H1 (cell line): ENCODE measurements at regions not wholly inside any gene's neighbourhood (a gene's known extent, or its start where the extent isn't known, plus 50 kb on each side); places are given as distances from the start of the nearest gene placed in this dataset.

ENCODE experiments used
- CTCF ChIA-PET: fragments of 300-600 bp; sonication (Branson Sonifier 250); formaldehyde crosslinking; loops from one replicate; lab custom pipeline; 2021; ENCODE audit not compliant: partially characterized antibody; lab: Charles Lee
- POLR2A ChIA-PET: fragments of 300-600 bp; sonication (Branson Sonifier 250); formaldehyde crosslinking; loops from one replicate; lab custom pipeline; 2021; ENCODE audit warnings: inconsistent platforms; ENCODE audit not compliant: partially characterized antibody; lab: Charles Lee
- DNase-seq, 2 experiments: peaks; one replicate each; pipeline versions ENCODE4 v3.0.0 to v3.0.0-alpha.2; 2010 to 2022; ENCODE audit warnings: low spot score in 2 of 2, low read depth in 1 of 2, mixed read lengths in 1 of 2
- FAIRE-seq: peaks from 2 replicates; lab custom pipeline; 2011; peaks lifted over from hg19 to GRCh38; lab: Jason Lieb, UNC
- H2AFZ ChIP-seq: 2 replicates; pipeline ENCODE4 v1.8.1; 2012; ENCODE audit warnings: low read length, inconsistent platforms
- H2AK5ac ChIP-seq: 2 replicates; pipeline ENCODE4 v1.6.1; 2013; ENCODE audit warnings: low read depth, low read length
- H2BK120ac ChIP-seq: replicated peaks from 2 replicates; pipeline ENCODE3; 2013; ENCODE audit warnings: low read depth, low read length, inconsistent platforms
- H2BK12ac ChIP-seq: 2 replicates; pipeline ENCODE4 v1.6.1; 2013; ENCODE audit warnings: low read depth, low read length
- H2BK15ac ChIP-seq: 2 replicates; pipeline ENCODE4 v1.6.1; 2013; ENCODE audit warnings: low read length
- H2BK20ac ChIP-seq: 2 replicates; pipeline ENCODE4 v1.6.1; 2013; ENCODE audit warnings: low read length
- H2BK5ac ChIP-seq: 2 replicates; pipeline ENCODE4 v1.6.1; 2013; ENCODE audit warnings: low read depth, low read length
- H3K14ac ChIP-seq: 2 replicates; pipeline ENCODE4 v1.6.1; 2013; ENCODE audit warnings: inconsistent platforms; ENCODE audit not compliant: insufficient read length
- H3K18ac ChIP-seq: 2 replicates; pipeline ENCODE4 v1.6.1; 2013; ENCODE audit warnings: low read length; ENCODE audit errors: extremely low read depth
- H3K23ac ChIP-seq: 2 replicates; pipeline ENCODE4 v1.6.1; 2013; ENCODE audit warnings: inconsistent platforms; ENCODE audit not compliant: insufficient read length
- H3K23me2 ChIP-seq: 2 replicates; pipeline ENCODE4 v1.6.1; 2013; ENCODE audit warnings: low read depth, low read length
- H3K27ac ChIP-seq: 2 replicates; pipeline ENCODE4 v1.6.1; 2011; ENCODE audit warnings: low read depth, low read length, inconsistent platforms
- H3K27me3 ChIP-seq, 4 experiments: replicated peaks in 1 of 4; 1 replicate in 1 of 4; 2 replicates in 3 of 4; pipeline versions ENCODE4 v1.6.1 to v1.8.1; 2011 to 2013; ENCODE audit warnings: low read length in 3 of 4, mild to moderate bottlenecking in 3 of 4, inconsistent platforms in 2 of 4, mixed read lengths in 2 of 4, moderate library complexity in 1 of 4; ENCODE audit not compliant: control insufficient read depth in 3 of 4, insufficient read depth in 3 of 4; ENCODE audit errors: extremely low read depth in 1 of 4
- H3K36me3 ChIP-seq, 4 experiments: 2 replicates each; pipeline versions ENCODE4 v1.6.1 to v1.8.1; 2011 to 2013; ENCODE audit warnings: mild to moderate bottlenecking in 4 of 4, low read length in 3 of 4, moderate library complexity in 2 of 4, control low read depth in 1 of 4, inconsistent platforms in 1 of 4; ENCODE audit not compliant: insufficient read depth in 4 of 4, control insufficient read depth in 2 of 4
- H3K4ac ChIP-seq: replicated peaks from 2 replicates; pipeline ENCODE3; 2013; ENCODE audit warnings: low read length, low read depth, mixed read lengths, inconsistent platforms; ENCODE audit not compliant: insufficient read length
- H3K4me1 ChIP-seq, 4 experiments: replicated peaks in 1 of 4; 1 replicate in 1 of 4; 2 replicates in 3 of 4; pipeline versions ENCODE4 v1.6.1 to v1.8.1; 2011 to 2013; ENCODE audit warnings: low read length in 3 of 4, inconsistent platforms in 2 of 4, mixed read lengths in 1 of 4; ENCODE audit not compliant: insufficient read depth in 4 of 4, control insufficient read depth in 3 of 4
- H3K4me2 ChIP-seq, 2 experiments: 2 replicates each; pipeline versions ENCODE4 v1.6.1 to v1.8.1; 2011 to 2013; ENCODE audit warnings: low read depth in 2 of 2, low read length in 2 of 2, control low read depth in 1 of 2, inconsistent platforms in 1 of 2, mild to moderate bottlenecking in 1 of 2; ENCODE audit not compliant: insufficient read depth in 1 of 2
- H3K4me3 ChIP-seq, 4 experiments: fragments of 200-600, 300-600 bp in 1 of 4; sonication (generic), shearing (Covaris generic), sonication (Bioruptor Twin) in 1 of 4; 2 replicates each; pipeline versions ENCODE4 v1.5.1 to v1.8.1; 2011 to 2016; ENCODE audit warnings: low read length in 4 of 4, low read depth in 3 of 4, control low read depth in 2 of 4, inconsistent platforms in 2 of 4, mild to moderate bottlenecking in 2 of 4, mixed read lengths in 1 of 4, moderate library complexity in 1 of 4; ENCODE audit not compliant: insufficient read depth in 2 of 4; ENCODE audit errors: extremely low read depth in 1 of 4
- H3K56ac ChIP-seq: replicated peaks from 2 replicates; pipeline ENCODE3; 2013; ENCODE audit warnings: low read depth, mild to moderate bottlenecking, mixed read lengths, low read length, inconsistent platforms; ENCODE audit not compliant: insufficient read length
- H3K79me1 ChIP-seq: 2 replicates; pipeline ENCODE4 v1.6.1; 2013; ENCODE audit warnings: low read depth, low read length, control low read depth
- H3K79me2 ChIP-seq, 2 experiments: 2 replicates each; pipeline versions ENCODE4 v1.6.1 to v1.8.1; 2012 to 2013; ENCODE audit warnings: low read length in 2 of 2, mild to moderate bottlenecking in 2 of 2, inconsistent platforms in 1 of 2; ENCODE audit not compliant: insufficient read depth in 2 of 2, control insufficient read depth in 1 of 2
- H3K9ac ChIP-seq, 4 experiments: replicated peaks in 1 of 4; 1 replicate in 1 of 4; 2 replicates in 3 of 4; pipeline versions ENCODE4 v1.6.1 to v1.8.1; 2011 to 2013; ENCODE audit warnings: low read depth in 3 of 4, low read length in 3 of 4, control low read depth in 2 of 4, mild to moderate bottlenecking in 2 of 4, moderate library complexity in 2 of 4, inconsistent platforms in 1 of 4; ENCODE audit errors: extremely low read depth in 1 of 4
- H3K9me3 ChIP-seq, 2 experiments: 2 replicates each; pipeline versions ENCODE4 v1.6.1 to v1.8.1; 2012 to 2013; ENCODE audit warnings: mild to moderate bottlenecking in 2 of 2, moderate library complexity in 2 of 2, control low read depth in 1 of 2, inconsistent platforms in 1 of 2, low read depth in 1 of 2, low read length in 1 of 2, mixed read lengths in 1 of 2; ENCODE audit not compliant: insufficient read depth in 2 of 2
- H4K20me1 ChIP-seq, 2 experiments: replicated peaks in 1 of 2; 2 replicates each; pipeline versions ENCODE3 to v1.8.1; 2011 to 2013; ENCODE audit warnings: inconsistent platforms in 2 of 2, low read length in 2 of 2, mild to moderate bottlenecking in 1 of 2; ENCODE audit not compliant: insufficient read depth in 2 of 2, control insufficient read depth in 1 of 2
- H4K5ac ChIP-seq: 2 replicates; pipeline ENCODE4 v1.6.1; 2013; ENCODE audit warnings: low read length, low read depth, mixed read lengths, inconsistent platforms; ENCODE audit not compliant: insufficient read length
- H4K8ac ChIP-seq: 2 replicates; pipeline ENCODE4 v1.8.0; 2013; ENCODE audit warnings: mild to moderate bottlenecking, moderate library complexity, low read length, inconsistent platforms; ENCODE audit not compliant: insufficient read depth; ENCODE audit errors: extremely low read depth
- H4K91ac ChIP-seq: replicated peaks from 2 replicates; pipeline ENCODE3; 2013; ENCODE audit warnings: low read length, mixed read lengths, inconsistent platforms; ENCODE audit not compliant: insufficient read length
- ATF2 ChIP-seq: IDR thresholded peaks from 2 replicates; pipeline ENCODE4 v1.6.1; 2012; ENCODE audit warnings: low read length, inconsistent platforms
- CBX8 ChIP-seq: fragments of 300-800, 300-1000 bp; sonication (generic); IDR thresholded peaks from 2 replicates; pipeline ENCODE4 v1.7.1; 2016; ENCODE audit warnings: low read depth, low read length, borderline replicate concordance
- CREB1 ChIP-seq: IDR thresholded peaks from 2 replicates; pipeline ENCODE4 v1.6.1; 2012; ENCODE audit warnings: inconsistent platforms
- GABPA ChIP-seq: IDR thresholded peaks from 2 replicates; pipeline ENCODE4 v1.6.1; 2011; ENCODE audit warnings: mild to moderate bottlenecking, low read length, moderate library complexity, borderline replicate concordance; ENCODE audit not compliant: insufficient read depth
- HDAC2 ChIP-seq, 2 experiments: fragments of 300-600 bp in 1 of 2; sonication (generic) in 1 of 2; IDR thresholded peaks; 2 replicates each; pipeline ENCODE4 v1.6.1; 2011 to 2012; ENCODE audit warnings: low read depth in 2 of 2, low read length in 2 of 2, mild to moderate bottlenecking in 2 of 2, moderate library complexity in 2 of 2, borderline replicate concordance in 1 of 2, inconsistent platforms in 1 of 2
- KDM1A ChIP-seq: fragments of 200-600, 300-600 bp; sonication (generic); IDR thresholded peaks from 2 replicates; pipeline ENCODE4 v1.7.1; 2016; ENCODE audit warnings: mild to moderate bottlenecking, low read length, borderline replicate concordance
- NRF1 ChIP-seq: IDR thresholded peaks from 2 replicates; pipeline ENCODE4 v1.6.1; 2011; ENCODE audit warnings: mild to moderate bottlenecking, low read depth, low read length, improper control_type of control experiment
- SAP30 ChIP-seq: fragments of 300-600 bp; sonication (generic); IDR thresholded peaks from 2 replicates; pipeline ENCODE4 v1.7.1; 2012; ENCODE audit warnings: low read length, moderate library complexity, mild to moderate bottlenecking, inconsistent platforms; ENCODE audit not compliant: insufficient read depth, insufficient replicate concordance
- SIX5 ChIP-seq: IDR thresholded peaks from 2 replicates; pipeline ENCODE4 v1.6.1; 2011; ENCODE audit warnings: mild to moderate bottlenecking, low read depth, low read length
- SP2 ChIP-seq: IDR thresholded peaks from 2 replicates; pipeline ENCODE4 v1.6.1; 2012; ENCODE audit warnings: mild to moderate bottlenecking, low read length, inconsistent platforms
- TAF1 ChIP-seq: IDR thresholded peaks from 2 replicates; pipeline ENCODE4 v1.6.1; 2011; ENCODE audit warnings: mild to moderate bottlenecking, low read depth, low read length
- WGBS, 2 experiments: shearing (Covaris generic) in 1 of 2; methylation state at CpG; one replicate each; pipeline versions ENCODE4 v1.1.6 to v1.1.7; 2013 to 2015; ENCODE audit warnings: low lambda C conversion rate in 2 of 2, mixed read lengths in 2 of 2, inconsistent platforms in 1 of 2, low coverage in 1 of 2, missing lambda C conversion rate in 1 of 2; ENCODE audit not compliant: insufficient replicate concordance in 2 of 2, insufficient coverage in 1 of 2, insufficient read length in 1 of 2; ENCODE audit errors: extremely low coverage in 1 of 2, missing lambda C conversion rate in 1 of 2; 5-methylcytosine and 5-hydroxymethylcytosine counted together

GRCh38 chr22:47569389-47570299 is 807.2 kb downstream of the TBC1D22A start:
- H3K23me2 ChIP-seq: 0 out of 2 replicates have a peak, but pooled peaks cover 2% of the 10 kb centered on the region
- H3K4me1 ChIP-seq: no peaks in the 10 kb centered on the region
- no peaks in the 10 kb centered on the region for H3K27me3 ChIP-seq
- no peak overlapping the region for H4K91ac ChIP-seq
- no peak overlapping the region for H3K4me2 ChIP-seq
- H2BK20ac ChIP-seq: no peak overlapping the region
- H2BK5ac ChIP-seq: no peak overlapping the region
- H4K8ac ChIP-seq: no peak overlapping the region
- no peak overlapping the region for H2AK5ac ChIP-seq
- H3K14ac ChIP-seq: no peak overlapping the region
- CTCF ChIA-PET: no interaction called here
- 88% methylated on average over 13 of the region's 17 CpGs; no CpG with 5 or more reads in 1 of the 2 experiments for WGBS, 2 experiments
- H3K56ac ChIP-seq: no peak overlapping the region
- no peak overlapping the region for H2AFZ ChIP-seq
- POLR2A ChIA-PET: no interaction called here
- no peak overlapping the region for H2BK15ac ChIP-seq
- no peaks in the 10 kb centered on the region for H3K79me2 ChIP-seq
- no peak overlapping the region for H3K4ac ChIP-seq
- H2BK120ac ChIP-seq: no peak overlapping the region
- no peak overlapping the region for H2BK12ac ChIP-seq
- peaks cover 85 to 90% of the 10 kb centered on the region in 2 experiments for H3K9me3 ChIP-seq
- H3K36me3 ChIP-seq: no peaks in the 10 kb centered on the region; a peak in 1 of 8 replicates
- H3K27ac ChIP-seq: no peak overlapping the region
- H3K18ac ChIP-seq: no peak overlapping the region
- no peak overlapping the region for H3K4me3 ChIP-seq
- DNase-seq (no peak), FAIRE-seq (no peak)
- H3K79me1 ChIP-seq: no peaks in the 10 kb centered on the region
- no peak overlapping the region for H3K9ac ChIP-seq
- H3K23ac ChIP-seq: no peak overlapping the region
- H4K5ac ChIP-seq: no peak overlapping the region
- no peaks in the 10 kb centered on the region for H4K20me1 ChIP-seq
- TF ChIP-seq KDM1A: no peak
- TF ChIP-seq SAP30: no peak
- no peak for TF ChIP-seq CBX8
- TF ChIP-seq SIX5: no peak
- TF ChIP-seq GABPA: no peak
- TF ChIP-seq CREB1: no peak
- TF ChIP-seq SP2: no peak
- TF ChIP-seq TAF1: no peak
- TF ChIP-seq HDAC2 (IDR thresholded peaks at IDR 0.05; ENCODE audit: borderline replicate concordance in 1 of 2, low read depth in 2 of 2, low read length in 2 of 2): no peak
- TF ChIP-seq NRF1: no peak
- TF ChIP-seq ATF2: no peak
